ENCODE measurements at regions not wholly inside any gene's neighbourhood (a gene's known extent, or its start where the extent isn't known, plus 50 kb on each side); places are given as distances from the start of the nearest gene placed in this dataset.

DNA sequence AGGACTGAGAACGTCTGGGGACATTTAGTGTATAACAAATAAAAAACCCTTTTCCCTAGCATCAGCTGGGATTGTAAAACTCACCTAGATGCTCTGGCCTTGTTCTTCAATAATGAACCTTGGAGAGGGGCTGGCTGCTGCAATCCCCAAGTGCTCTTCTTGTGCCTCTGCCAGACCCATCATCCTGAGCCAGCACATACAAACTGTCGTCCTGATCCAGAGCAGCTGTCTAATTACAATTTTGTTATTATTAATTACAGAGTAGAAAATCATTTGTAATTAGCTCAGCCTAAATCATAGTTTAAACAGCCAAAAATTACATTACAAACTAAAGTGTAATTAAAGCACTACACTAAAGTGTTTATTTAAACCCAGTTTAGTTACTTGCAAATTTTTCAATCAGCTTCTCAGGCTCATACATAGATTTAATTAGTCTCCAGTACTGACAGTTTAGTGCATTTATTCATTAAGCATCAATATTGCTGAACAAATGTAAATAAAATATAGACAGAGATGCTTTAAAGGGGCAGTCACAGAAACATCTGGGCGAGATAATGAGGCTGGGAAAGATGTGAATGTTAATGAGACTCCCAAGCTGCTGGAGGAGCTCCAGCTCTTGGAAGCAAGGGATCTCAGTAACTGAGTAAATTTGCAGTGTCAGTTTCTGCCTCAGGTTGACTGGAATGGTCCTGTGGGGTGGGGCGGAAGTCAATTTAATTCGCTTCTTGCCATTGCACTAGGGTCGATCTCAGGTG is 632.3 kb upstream of the TLE4 start:
- intact Hi-C loops (cut with DNase I; ENCODE audit: low total_unique reads): no loop called here
- Histone ChIP-seq H3K27ac (no peak overlapping the region), H3K27me3 (no peaks in the 10 kb centered on the region), H3K9me3 (no peaks in the 10 kb centered on the region), H3K4me1 (no peaks in the 10 kb centered on the region), H3K36me3 (no peaks in the 10 kb centered on the region), H3K4me3 (no peak overlapping the region)
- TF ChIP-seq, protein P1, sequence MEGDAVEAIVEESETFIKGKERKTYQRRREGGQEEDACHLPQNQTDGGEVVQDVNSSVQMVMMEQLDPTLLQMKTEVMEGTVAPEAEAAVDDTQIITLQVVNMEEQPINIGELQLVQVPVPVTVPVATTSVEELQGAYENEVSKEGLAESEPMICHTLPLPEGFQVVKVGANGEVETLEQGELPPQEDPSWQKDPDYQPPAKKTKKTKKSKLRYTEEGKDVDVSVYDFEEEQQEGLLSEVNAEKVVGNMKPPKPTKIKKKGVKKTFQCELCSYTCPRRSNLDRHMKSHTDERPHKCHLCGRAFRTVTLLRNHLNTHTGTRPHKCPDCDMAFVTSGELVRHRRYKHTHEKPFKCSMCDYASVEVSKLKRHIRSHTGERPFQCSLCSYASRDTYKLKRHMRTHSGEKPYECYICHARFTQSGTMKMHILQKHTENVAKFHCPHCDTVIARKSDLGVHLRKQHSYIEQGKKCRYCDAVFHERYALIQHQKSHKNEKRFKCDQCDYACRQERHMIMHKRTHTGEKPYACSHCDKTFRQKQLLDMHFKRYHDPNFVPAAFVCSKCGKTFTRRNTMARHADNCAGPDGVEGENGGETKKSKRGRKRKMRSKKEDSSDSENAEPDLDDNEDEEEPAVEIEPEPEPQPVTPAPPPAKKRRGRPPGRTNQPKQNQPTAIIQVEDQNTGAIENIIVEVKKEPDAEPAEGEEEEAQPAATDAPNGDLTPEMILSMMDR (IDR thresholded peaks at IDR 0.05): no peak
- DNase-seq: no peak

DNA sequence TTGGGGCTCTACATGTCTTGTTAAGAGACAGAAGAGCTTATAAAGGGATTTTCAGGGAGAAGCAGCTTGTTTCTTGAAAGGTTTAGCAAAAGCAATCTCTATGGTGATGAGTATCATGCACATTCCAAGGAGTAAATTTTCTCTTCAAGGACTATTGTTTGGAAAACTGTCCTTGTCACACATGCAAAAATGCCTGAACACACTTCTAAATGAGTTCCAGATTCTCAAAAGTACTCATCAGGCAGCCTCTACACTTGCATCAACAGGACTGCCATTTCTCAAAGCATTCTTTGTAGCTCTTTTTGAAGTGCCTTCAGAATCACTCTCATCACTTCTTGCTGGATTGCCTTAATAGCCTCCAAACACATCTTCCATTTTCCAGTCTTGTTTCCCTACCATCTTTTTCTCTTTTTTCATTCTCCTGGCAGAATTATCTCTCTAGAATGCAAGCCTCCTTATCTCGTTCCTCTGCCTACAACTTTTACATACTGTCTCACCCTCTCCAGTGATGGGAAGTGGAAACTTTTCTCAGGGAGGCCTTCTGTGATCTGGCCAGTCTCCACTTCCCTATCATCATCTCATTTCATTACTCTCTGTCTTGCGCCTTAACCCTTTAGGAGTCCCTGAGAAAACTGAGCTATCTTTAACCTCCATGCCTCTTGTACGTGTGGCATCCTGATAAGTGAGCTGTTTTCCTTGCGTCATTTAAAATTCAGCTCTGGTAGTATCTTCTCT is 631.5 kb upstream of the TLE4 start:
- TF ChIP-seq, protein P1 (IDR thresholded peaks at IDR 0.05): no peak
- Histone ChIP-seq H3K9me3 (no peaks in the 10 kb centered on the region), H3K27me3 (no peaks in the 10 kb centered on the region), H3K4me1 (no peaks in the 10 kb centered on the region), H3K27ac (no peak overlapping the region), H3K4me3 (no peak overlapping the region), H3K36me3 (no peaks in the 10 kb centered on the region)
- DNase-seq: no peak
- intact Hi-C loops (cut with DNase I; ENCODE audit: low total_unique reads): no loop called here

DNA sequence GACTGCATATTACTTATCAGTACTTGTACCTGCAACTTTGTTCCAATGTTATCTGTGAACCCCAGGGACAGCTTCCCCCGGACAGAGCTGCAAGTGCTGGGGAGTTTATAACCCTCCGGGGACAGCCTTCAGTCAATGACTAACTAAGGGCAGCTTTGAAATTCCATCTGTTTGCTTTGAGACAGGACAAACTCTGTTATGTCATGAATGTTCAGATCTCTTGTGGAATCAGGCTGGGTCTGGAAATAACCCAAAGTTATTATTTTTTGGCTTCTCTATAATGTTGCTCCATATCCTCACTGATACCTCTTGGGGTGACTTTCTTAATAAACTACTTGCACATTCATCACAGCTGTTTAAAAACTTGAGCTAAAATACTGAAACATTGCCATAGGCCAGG is 617.5 kb upstream of the TLE4 start:
- intact Hi-C loops (cut with DNase I; ENCODE audit: low total_unique reads): no loop called here
- Histone ChIP-seq H3K4me3 (no peak overlapping the region), H3K4me1 (no peaks in the 10 kb centered on the region), H3K27me3 (no peaks in the 10 kb centered on the region), H3K9me3 (peaks cover 0 to 5% (median 3%) of the 10 kb centered on the region in 3 donors), H3K27ac (no peak overlapping the region), H3K36me3 (no peaks in the 10 kb centered on the region)
- DNase-seq: no peak
- TF ChIP-seq, protein P1 (IDR thresholded peaks at IDR 0.05): no peak

DNA sequence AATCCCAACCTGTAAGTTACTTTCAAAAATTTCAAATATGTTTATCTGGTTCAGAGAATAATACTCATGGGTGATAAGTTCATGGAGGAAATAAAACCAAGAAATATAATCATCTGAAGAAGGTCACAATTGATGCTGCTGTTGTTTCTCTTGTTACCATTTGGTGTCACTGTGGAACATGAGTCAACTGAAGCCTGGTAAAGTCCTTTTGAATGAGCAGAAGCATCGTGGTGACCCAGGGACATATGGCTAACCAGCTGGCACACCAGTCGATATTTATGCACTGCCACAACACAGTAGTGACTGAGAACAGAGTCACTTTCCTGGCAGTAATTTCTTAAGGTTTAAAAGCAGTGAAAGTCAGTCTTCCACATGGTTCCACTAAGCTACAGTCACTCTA is 612.9 kb upstream of the TLE4 start:
- no peak overlapping the region for H3K27ac ChIP-seq
- no peak overlapping the region for H3K4me3 ChIP-seq
- H3K4me1 ChIP-seq: no peaks in the 10 kb centered on the region
- intact Hi-C loops (cut with DNase I; ENCODE audit: low total_unique reads): no loop called here
- H3K9me3 ChIP-seq: peaks cover 0 to 11% (median 3%) of the 10 kb centered on the region in 3 donors
- H3K27me3 ChIP-seq: no peaks in the 10 kb centered on the region
- no peak for DNase-seq
- TF ChIP-seq, protein P1 (IDR thresholded peaks at IDR 0.05): no peak
- no peaks in the 10 kb centered on the region for H3K36me3 ChIP-seq

DNA sequence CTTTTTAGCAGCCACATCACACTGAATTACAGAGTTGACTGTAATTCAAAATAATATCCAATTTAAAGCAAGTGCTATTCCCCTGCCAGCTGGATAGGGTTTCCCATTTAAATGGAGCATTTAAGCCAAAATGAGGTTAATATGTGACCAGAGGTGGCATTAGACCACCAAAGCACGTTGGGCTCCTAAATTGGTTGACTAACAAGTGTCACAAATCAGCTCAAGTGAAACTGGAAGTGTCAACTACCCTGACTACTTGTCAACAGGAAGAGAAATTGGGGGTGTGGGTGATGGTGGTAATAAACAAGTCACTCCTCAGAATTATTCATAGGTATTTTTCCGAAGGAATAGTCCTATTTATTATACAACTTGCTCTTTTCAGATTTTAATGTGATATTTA is 609.6 kb upstream of the TLE4 start:
- Histone ChIP-seq H3K4me3 (no peak overlapping the region), H3K27ac (no peak overlapping the region), H3K9me3 (peaks cover 0 to 11% (median 3%) of the 10 kb centered on the region in 3 donors), H3K36me3 (no peaks in the 10 kb centered on the region), H3K4me1 (no peaks in the 10 kb centered on the region), H3K27me3 (no peaks in the 10 kb centered on the region)
- TF ChIP-seq, protein P1 (IDR thresholded peaks at IDR 0.05): no peak
- no peak for DNase-seq
- intact Hi-C loops (cut with DNase I; ENCODE audit: low total_unique reads): no loop called here
